HG03442 (cell line): ENCODE measurements at regions not wholly inside any gene's neighbourhood (a gene's known extent, or its start where the extent isn't known, plus 50 kb on each side); places are given as distances from the start of the nearest gene placed in this dataset.

Source experiments
- ATAC-seq: cut with Tn5 transposase; IDR thresholded peaks from one replicate; pipeline ENCODE4 v1.9.1; 2021; ENCODE audit warnings: mild to moderate bottlenecking, moderate library complexity; ENCODE audit not compliant: unreplicated experiment

DNA sequence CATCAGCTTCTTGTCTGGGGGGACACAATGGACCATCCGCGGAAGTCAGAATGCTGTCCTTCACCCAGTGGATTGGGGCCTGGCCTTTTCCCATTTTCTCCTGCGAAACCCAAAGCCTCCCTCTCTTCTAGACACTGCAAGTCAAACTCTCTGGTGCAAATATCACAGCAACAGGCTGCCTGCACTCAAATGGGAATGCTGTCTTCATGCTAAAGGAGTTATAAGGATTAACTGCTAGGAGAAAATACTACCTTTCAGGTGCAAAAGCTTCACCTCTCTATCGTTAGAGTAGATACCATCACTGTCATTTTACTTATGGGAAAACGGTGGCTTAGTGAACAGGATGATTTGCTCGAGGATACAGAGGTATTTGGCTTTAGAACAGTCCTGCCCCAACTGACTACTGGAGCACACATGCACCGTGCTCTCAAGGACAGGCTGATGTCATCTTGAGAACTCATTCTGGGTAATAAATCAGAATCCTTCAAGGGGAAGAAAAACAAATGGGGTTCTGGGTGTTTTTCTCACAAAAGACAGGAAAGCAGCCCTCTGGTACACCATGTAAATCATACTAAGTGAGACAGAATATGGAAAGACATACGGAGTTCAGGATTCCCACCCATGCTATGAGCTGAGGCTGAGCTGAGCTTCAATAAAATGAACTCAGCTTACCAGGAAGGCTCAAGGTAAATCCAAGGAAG lies 100.9 kb downstream of the SAMD9 start:
- no peak for ATAC-seq

DNA sequence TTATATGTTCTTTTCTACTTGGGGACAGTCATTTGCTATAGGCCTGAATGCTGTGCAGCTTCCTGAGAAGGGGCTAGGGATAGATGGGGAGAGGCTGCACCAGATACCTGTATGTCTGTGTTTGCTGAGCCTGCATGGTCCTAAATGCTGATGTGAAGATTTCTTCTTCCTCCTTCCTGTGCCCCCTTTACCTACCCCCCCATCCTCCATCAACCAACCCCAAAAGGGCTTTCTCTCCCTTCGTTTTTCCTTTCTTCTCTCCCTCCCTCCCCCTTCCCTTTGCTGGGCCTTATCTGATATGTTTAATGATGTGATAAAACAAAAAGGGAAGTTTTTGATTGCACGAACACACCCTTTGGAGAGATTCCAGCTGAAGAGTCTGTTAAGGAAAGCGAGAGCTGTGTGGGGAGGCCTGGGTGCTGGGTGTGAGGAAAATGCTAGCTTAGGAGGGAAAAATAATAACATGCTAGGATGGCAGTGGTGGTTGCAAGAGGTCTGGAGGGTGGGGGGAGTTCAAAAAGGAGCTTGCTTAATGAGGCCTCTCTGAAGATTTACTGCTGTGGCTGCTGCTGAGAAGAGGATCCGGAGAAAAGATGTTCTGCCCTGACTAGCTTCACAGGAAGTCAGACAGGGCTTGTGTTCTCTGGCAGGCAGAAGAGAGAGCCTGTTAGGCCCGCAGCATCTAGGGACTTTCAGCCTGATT lies 101.8 kb downstream of the SAMD9 start:
- no peak for ATAC-seq

DNA sequence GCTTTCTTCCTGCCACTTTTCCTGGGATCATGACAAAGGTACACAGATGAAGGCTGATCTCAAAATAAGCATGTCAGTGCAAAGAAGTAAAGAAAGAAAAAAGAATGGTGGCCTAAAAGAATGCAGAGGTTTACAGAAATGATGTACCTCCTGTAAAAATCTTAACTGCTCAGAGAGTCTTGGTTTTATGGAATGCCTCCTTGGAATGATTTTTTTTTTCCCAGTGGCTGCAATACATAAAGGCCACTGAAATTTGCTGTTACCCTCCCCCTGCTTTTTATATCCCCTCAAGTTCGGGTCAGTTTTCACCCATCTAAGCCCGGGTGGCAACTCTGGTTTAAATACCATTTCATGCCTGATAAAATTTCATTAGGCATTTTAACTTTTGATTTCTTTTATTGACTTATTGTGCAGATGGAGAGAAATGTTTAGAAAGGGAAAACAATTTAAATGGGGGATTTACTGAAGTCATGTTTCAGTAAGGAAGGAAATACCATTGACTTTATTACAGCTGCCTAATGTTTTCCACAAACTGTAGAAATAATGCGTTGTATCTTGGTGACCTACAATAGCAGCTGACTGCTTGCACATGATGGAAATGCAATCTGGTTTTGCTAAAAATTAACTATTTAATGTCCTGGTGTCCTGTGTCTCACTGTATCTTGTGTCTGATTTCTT lies 102.5 kb downstream of the SAMD9 start:
- no peak for ATAC-seq

DNA sequence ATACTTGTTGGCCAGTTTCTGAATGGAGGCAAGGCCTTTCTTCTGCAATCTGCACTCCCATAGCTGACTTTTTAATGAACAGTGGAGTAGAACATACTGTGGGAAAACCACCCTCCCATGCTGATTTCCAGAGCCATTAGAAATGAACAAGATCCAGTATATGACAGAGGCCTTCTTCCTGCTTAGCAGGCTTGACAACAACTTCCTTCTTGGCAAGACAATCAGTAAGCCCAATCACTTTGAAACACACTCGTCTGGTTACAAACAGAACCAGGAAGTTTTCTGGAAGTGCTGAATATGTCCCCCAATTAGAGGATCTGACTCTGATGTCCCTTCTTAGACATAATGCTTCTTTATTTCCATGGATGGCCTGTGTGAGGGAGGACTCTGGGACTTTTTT lies 103.4 kb downstream of the SAMD9 start:
- ATAC-seq: no peak

DNA sequence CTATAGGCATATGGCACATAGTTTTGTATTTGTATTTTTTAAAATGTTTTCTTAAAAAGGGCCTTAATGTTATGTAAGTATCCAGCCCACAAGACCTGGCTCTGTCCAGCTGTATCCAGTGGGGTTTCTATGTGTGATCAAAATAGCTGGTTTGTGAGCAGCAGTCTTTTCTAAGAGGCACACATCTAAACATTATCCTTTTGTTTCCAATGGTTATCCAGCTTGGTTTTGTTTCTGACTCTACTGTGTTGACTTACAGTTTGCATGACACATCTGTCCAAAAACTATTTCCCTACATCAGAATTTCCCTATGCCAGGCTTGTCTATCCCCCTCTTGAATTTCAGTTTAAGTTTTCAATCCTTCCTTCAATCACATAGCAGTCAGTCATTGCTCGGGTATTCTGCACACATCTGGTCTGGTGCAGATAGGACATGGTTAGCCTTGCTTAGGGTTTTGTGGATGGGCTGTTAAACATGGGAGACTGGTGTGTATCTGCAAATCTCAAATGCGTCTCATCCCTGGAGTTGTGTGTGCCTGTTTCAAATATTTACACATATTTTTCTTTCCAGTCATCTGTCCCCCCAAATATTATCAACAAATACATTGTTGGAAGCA lies 104.2 kb downstream of the SAMD9 start:
- ATAC-seq: no peak

DNA sequence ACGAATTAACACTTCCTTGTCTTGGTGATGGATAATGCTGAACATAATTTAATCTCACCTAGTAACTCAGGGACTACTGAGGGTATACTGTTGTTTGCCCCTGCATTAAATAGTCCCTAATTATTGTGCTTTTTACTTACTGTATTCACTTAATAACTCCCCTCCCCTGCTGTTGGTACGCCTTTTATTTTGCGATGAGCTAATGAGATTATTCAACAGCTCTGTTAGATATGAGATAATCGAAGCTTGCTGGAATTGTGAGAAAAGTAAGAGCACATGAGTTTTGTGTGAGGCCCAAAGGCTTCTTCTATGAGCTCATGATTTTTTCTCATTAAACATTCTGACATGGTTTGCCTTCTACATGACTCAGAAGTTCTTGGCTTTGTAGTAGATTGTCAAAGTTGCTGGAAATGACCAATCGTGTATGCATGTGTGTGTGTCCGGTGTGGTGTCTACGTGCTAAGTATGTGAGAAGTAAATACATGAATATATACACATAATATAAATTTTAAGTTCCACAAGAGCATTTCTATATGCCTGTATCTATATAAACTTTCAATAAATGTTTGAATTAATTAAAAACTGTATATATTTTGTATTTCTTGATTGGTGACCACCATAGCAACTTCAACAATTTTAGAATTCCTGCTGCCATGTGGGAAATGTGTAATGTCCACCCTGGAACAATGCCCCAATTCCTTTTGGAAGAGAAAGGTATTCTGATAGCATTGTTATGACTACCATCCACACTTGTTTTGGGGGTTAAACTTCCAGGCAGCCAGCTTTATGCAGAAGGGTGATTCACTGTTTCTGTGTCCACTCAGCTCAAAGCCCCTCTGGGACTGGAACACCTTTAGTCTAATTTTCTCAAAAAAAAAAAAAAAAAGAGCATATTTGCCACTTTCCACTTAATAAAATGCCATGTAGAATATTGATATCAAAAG lies 106.2 kb downstream of the SAMD9 start:
- no peak for ATAC-seq

DNA sequence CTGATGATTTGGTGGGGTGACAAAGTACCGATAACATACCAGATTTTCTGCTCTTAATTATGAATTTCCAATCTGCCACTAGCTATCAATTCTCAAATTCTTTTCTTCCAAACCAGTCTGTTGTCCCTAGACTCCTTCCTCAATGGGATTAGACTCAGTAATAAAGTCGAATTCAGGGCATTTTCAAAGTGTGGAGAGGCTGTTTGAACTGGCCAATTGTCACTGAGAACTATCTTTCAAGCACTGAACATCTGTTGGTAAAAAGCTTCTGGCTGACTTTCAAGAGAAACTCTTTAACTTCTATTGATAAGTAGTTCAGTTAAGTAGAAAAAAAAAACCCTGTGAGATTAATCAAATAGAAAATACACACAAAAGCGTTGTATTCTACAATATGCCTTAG lies 108.9 kb downstream of the SAMD9 start:
- ATAC-seq: no peak

DNA sequence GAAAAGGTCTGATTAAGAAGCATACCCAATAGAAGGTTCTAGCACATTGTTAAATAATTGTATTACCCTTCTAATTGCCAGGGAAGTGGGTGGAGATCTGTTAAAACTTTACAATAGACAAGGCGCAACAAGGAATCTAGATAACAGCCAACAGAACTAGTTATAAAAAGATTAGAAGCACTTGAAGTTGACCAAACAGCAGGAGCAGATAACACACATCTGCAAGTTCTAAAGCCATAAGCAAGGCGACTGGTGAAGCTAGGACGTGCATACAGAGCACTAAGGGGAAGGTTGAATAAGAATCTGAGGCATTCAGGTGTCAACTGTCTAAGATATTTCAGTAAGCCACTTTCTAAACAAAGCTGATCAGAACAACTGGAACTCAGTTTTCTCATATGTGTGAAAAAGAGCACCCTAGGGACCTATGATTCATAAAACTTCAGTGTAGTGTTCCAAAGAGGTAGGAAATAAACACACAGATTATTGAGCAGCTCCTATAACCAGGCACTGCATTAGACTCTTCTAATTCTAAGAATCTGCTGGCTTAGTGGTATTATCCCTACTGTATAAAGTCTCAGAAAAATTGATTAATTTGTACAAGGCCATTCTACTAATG lies 111.2 kb downstream of the SAMD9 start:
- no peak for ATAC-seq

DNA sequence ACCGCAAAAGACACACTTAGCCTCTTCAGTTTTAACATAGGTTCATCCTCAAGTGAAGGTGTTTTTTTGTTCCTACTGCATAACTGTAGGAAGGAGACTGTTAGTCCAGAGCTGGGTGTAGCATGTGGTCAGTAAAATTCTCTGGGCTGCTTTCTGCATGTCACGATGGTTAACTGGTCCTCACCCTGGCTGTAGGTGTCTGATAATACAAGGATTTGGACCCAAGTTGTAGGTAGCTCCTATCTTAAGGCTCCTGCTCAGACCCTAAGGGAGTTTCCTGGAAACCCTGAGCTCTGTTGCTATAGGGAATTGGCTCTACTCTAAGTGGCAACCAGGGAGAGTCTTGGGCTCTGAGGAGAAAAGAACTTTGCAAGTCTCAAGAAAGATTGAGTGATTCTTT lies 112.9 kb downstream of the SAMD9 start:
- ATAC-seq: no peak

DNA sequence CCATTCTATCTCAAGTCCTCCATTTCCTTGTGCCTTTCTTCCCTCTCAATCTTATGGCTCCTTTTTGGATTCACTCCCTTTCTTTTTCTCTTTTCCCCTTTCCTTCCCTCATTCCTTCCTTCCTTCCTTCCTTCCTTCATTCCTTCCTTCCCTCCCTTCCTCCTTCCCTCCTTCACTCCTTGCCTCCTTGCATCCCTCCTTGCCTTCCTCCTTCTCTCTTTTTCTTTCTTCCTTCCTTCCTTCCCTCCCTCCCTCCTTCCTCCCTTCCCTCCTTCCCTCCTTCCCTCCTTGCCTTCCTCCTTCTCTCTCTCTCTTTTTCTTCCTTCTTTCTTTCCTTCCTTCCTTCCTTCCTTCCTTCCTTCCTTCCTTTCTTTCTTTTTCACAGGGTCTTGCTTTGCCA lies 120.1 kb downstream of the SAMD9 start:
- ATAC-seq: no peak

DNA sequence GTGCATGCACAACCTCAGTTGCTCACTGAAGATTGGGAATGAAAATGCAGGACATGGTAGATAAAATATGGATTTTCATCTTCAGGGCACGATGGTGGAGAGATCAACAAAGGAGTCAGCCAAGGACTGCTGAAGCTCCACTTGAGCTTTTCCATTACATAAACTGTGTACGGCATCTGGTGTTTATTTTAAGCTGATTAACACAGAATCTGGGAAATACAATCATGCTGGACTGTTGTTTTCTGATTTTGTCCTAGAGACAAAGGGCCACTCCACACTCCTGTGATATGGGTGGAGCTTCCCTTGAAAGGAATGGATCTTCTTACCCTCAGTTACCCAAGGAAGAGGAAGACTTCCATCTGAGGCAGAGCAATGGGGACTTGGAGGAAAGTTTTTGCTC lies 120.6 kb downstream of the SAMD9 start:
- ATAC-seq: no peak

DNA sequence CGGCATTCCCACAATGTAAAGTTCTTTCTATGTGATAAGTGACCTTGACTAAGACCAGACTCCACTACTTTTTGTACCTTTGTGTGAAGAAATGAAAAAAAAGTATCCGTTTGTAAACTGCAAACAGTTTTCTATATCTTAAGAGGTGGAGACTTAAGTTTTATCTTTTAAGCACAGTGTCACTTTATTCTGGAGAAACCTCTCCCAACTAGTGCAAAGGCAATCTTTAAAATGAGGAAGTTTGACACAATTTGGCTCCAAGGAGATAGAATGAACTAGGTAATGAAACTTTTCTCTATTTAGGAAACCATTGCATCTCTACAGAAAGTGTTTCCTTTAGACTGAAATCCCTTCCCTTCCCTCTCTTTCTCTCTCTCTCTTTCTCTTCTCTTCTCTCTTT lies 122.9 kb downstream of the SAMD9 start:
- no peak for ATAC-seq

DNA sequence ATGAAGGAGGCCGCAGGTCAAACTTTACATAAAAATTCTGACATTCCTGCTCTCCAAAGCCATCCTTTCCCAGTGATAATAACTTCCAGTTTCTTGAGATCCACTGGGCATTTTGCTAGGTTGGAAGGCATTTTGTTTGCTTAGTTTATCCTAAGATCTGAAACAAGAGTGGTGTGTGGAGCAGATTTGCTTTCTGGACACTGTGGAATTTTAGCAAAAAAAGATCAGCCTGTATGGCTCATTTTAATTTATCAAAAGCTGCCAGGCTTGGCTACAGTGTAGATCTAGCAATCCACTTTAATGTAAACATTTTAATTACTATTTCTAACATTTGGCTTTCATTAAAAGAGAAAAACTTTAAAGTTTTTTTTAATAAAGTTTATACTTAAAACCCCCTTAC lies 124.8 kb downstream of the SAMD9 start:
- no peak for ATAC-seq

DNA sequence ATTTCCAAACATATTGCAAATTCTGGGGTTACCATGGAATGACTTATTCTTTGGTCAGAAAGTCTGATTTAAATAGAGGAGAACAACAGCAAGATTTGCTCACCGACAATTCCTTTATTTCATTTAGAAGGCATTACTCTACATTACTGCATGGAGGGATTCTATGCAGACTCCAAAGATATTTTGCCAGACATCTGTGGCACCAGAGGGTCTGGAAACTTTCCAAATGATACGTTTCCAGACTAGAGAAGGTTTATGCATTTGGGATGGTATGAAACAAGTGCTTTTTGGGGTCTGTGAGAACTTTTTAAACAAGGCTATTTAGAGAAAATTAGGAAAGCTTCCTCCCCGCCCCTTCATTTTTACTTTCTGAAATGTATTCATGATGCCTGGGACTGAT lies 125.3 kb downstream of the SAMD9 start:
- no peak for ATAC-seq

DNA sequence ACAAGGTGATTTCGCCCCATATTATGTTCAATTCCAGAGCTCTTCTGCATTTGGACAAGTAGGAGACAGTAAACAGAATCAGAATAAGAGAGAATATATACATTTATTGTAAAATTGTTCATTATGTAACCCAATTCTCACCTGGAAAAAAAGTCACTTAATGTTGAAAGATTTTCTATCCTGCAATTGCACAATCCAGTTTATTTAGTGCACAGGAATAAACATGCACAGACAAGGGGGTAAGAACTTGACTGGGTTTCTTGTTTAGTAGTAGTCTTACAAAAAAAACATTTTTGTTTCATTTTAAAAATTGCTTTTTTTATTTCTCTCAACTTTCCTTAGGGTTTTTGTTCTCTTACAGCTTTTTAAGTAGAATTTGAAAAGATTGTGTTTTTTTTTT lies 126.6 kb downstream of the SAMD9 start:
- no peak for ATAC-seq

DNA sequence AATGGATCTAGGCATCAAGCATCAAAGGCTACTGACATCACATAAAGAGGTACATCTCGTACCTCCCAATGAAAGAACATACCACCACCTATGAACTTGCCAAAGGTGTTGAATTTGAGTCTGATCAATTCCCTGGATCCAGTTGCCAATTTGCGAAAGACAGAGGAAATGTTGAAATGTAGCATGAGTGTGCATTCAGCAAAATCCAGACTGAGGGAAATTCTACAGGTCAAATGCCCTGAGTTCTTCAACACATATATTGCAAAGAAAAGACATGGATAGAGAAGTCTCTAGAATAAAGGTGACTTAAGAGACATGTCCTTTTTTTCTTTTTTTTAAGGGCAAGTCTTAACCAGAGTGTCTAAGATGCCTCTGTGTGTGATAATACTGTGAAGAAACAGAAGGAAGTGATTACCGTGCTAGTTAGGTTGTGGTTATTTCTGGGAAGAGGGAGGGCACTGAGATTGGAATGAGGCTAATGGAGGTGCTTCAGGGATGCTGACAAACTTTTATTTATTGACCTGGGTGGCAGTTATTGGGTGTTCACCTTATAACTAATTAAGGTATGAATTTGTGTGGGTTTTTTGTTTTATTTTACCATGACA lies 128.7 kb downstream of the SAMD9 start:
- ATAC-seq: no peak

DNA sequence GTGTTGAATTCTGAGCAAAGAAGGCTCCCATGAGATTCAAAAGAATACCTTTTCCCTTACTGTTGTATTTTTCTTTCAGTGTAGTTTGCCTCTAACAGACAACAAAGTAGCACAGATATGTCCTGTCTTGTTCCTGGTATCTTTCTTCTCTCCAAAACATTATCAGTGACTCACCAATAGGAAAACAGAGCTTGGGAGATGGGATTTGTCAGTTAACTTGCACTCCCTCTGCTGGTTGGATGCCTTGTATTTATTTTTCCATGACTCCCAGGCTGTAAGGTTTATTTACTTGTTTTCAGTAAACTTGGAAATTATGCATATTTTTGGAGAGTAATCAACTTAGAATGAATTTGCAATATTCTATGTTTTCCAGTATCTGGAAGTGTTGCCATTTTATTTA lies 129.7 kb downstream of the SAMD9 start:
- no peak for ATAC-seq

DNA sequence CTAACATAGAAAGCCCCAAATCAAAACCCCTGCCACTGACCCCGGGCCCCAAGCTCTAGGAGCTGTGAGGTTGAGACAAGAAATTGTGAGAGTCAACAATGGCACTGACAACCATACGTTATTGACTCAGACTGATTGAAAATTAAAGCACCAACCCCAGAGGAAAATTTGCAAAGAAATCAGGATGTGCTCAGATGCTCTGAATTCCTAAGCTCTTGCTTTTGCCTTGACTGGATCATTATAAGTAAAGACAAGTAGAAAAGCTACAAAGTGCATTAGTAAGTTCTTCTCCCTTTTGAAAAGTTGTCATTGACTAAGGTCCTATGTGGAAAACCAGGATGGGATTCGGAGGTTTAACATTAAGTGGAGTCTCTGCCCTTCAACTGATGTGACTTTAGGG lies 130.2 kb downstream of the SAMD9 start:
- no peak for ATAC-seq

DNA sequence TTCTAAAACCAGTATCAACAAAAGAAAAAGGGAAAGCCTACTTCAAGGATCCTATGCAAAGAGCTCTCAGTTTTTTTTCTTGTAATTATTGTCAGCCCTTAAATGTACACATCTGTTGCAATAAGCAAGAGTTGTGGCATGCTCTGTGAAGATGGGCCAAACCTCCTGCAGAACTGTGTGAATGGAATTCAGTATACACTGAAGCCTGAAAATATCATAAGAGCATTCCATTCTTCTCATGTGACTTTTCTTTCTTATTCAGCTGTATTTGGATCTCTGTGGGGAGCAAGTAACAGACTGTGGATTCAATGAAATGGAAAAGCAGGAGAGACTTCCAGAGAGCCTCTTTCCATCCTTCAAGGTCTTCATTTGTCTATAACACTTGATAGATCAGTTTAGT lies 130.7 kb downstream of the SAMD9 start:
- ATAC-seq: no peak

DNA sequence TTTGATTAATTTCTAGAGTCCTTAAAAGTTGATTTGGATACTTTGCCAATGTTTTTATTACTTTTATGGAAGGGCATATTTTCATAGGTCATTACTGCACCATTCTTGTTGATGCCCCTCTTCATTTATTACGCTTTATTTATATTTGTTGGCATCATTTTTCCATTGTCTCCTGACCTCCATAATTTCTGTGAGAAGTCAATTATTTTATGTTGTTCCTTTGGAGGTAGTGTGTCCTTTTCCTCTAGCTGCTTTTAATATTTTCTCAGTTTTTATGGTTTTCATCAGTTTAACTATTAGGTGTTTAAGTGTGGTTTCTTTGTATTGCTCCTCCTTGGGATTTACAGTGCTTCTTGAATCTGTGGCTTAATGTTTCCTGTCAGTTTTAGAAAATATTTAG lies 134.9 kb downstream of the SAMD9 start:
- ATAC-seq: no peak
